NCI-H748 treated with DMSO at 0.1 percent for 48 hours (cell line): ENCODE measurements at regions not wholly inside any gene's neighbourhood (a gene's known extent, or its start where the extent isn't known, plus 50 kb on each side); places are given as distances from the start of the nearest gene placed in this dataset.
A peak's percentile ranks its signal among the peaks of the same experiment; 100 is the strongest.

Source experiments
- DNase-seq: peaks from one replicate; lab custom pipeline; 2025; lab: John Stamatoyannopoulos, UW

GRCh38 chr2:4369826-4370419, 666.5 kb downstream of the DCDC2C start:
- DNase-seq: no peak

- no peak for DNase-seq
These were observed 667.2 kb downstream of the DCDC2C start for GRCh38 chr2:4370422-4371090.

- no peak for DNase-seq
These were observed 677.7 kb downstream of the DCDC2C start for GRCh38 chr2:4381049-4381448.

GRCh38 chr2:4381773-4382172, 678.4 kb downstream of the DCDC2C start:
- no peak for DNase-seq

- no peak for DNase-seq
These were observed 687.6 kb downstream of the DCDC2C start for GRCh38 chr2:4391013-4391412.

- DNase-seq: no peak
These were observed 701.0 kb downstream of the DCDC2C start for GRCh38 chr2:4404363-4404762.

GRCh38 chr2:4408321-4408720, 704.9 kb downstream of the DCDC2C start:
- no peak for DNase-seq

GRCh38 chr2:4412637-4413187, 709.3 kb downstream of the DCDC2C start:
- DNase-seq: no peak

- no peak for DNase-seq
These were observed 711.8 kb downstream of the DCDC2C start for GRCh38 chr2:4415171-4415570.

GRCh38 chr2:4415810-4416413, 712.5 kb downstream of the DCDC2C start:
- no peak for DNase-seq

- no peak for DNase-seq
These were observed 713.1 kb downstream of the DCDC2C start for GRCh38 chr2:4416431-4416830.

GRCh38 chr2:4417771-4418170, 714.4 kb downstream of the DCDC2C start:
- DNase-seq: no peak

- no peak for DNase-seq
These were observed 716.7 kb downstream of the DCDC2C start for GRCh38 chr2:4420032-4420431.

- no peak for DNase-seq
These were observed 720.8 kb downstream of the DCDC2C start for GRCh38 chr2:4424153-4424552.

- DNase-seq: peak; percentile 91
These were observed 723.7 kb downstream of the DCDC2C start for GRCh38 chr2:4427083-4427482.

- no peak for DNase-seq
These were observed 742.4 kb downstream of the DCDC2C start for GRCh38 chr2:4445821-4446220.

- DNase-seq: no peak
These were observed 751.5 kb downstream of the DCDC2C start for GRCh38 chr2:4454907-4455306.

GRCh38 chr2:4455486-4456155, 752.2 kb downstream of the DCDC2C start:
- DNase-seq: no peak

- DNase-seq: no peak
These were observed 761.4 kb downstream of the DCDC2C start for GRCh38 chr2:4464634-4465266.

GRCh38 chr2:4465671-4466070, 762.3 kb downstream of the DCDC2C start:
- DNase-seq: no peak

GRCh38 chr2:4475618-4476017, 772.2 kb downstream of the DCDC2C start:
- no peak for DNase-seq

- no peak for DNase-seq
These were observed 779.7 kb downstream of the DCDC2C start for GRCh38 chr2:4483050-4483449.
